ENCODE measurements at regions not wholly inside any gene's neighbourhood (a gene's known extent, or its start where the extent isn't known, plus 50 kb on each side); places are given as distances from the start of the nearest gene placed in this dataset.

- no peak for DNase-seq
These were observed 559.0 kb upstream of the DAB1 start for GRCh38 chr1:57982852-57983251.

- DNase-seq: no peak
These were observed 552.4 kb upstream of the DAB1 start for GRCh38 chr1:57976216-57976615.

GRCh38 chr1:57968321-57968720 is 544.5 kb upstream of the DAB1 start:
- DNase-seq: no peak

GRCh38 chr1:57966751-57967406 is 543.0 kb upstream of the DAB1 start:
- DNase-seq: no peak

GRCh38 chr1:57966340-57966739 is 542.5 kb upstream of the DAB1 start:
- no peak for DNase-seq

GRCh38 chr1:57963581-57963980 is 539.7 kb upstream of the DAB1 start:
- DNase-seq: no peak

GRCh38 chr1:57959531-57960241 is 535.8 kb upstream of the DAB1 start:
- DNase-seq: no peak

GRCh38 chr1:57957576-57957975 is 533.7 kb upstream of the DAB1 start:
- no peak for DNase-seq

GRCh38 chr1:57951390-57951789 is 527.5 kb upstream of the DAB1 start:
- DNase-seq: no peak

- no peak for DNase-seq
These were observed 525.3 kb upstream of the DAB1 start for GRCh38 chr1:57949168-57949567.

- DNase-seq: no peak
These were observed 523.6 kb upstream of the DAB1 start for GRCh38 chr1:57947471-57947870.

GRCh38 chr1:57945045-57945444 is 521.2 kb upstream of the DAB1 start:
- DNase-seq: no peak

- no peak for DNase-seq
These were observed 519.5 kb upstream of the DAB1 start for GRCh38 chr1:57943365-57943764.

- DNase-seq: no peak
These were observed 510.9 kb upstream of the DAB1 start for GRCh38 chr1:57934745-57935144.

- DNase-seq: no peak
These were observed 503.1 kb upstream of the DAB1 start for GRCh38 chr1:57927003-57927402.

- no peak for DNase-seq
These were observed 502.2 kb upstream of the DAB1 start for GRCh38 chr1:57926025-57926552.

- no peak for DNase-seq
These were observed 501.4 kb upstream of the DAB1 start for GRCh38 chr1:57925226-57925625.

GRCh38 chr1:57922130-57922529 is 498.3 kb upstream of the DAB1 start:
- DNase-seq: no peak

- no peak for DNase-seq
These were observed 492.2 kb upstream of the DAB1 start for GRCh38 chr1:57916041-57916440.

GRCh38 chr1:57911427-57911826 is 487.6 kb upstream of the DAB1 start:
- DNase-seq: no peak

GRCh38 chr1:57910782-57911181 is 486.9 kb upstream of the DAB1 start:
- DNase-seq: no peak

GRCh38 chr1:57910305-57910704 is 486.4 kb upstream of the DAB1 start:
- DNase-seq: no peak

GRCh38 chr1:57908147-57908890 is 484.5 kb upstream of the DAB1 start:
- no peak for DNase-seq
